Endothelial cell (in vitro differentiated cells): ENCODE measurements at regions not wholly inside any gene's neighbourhood (a gene's known extent, or its start where the extent isn't known, plus 50 kb on each side); places are given as distances from the start of the nearest gene placed in this dataset.

Experiments used
- DNase-seq: peaks from one replicate; pipeline ENCODE4 v3.0.0; 2021; ENCODE audit warnings: low spot score
- H3K27ac Mint-ChIP-seq: one replicate; pipeline ENCODE4 v1.8.0; 2021; ENCODE audit warnings: mixed read lengths, inconsistent platforms; ENCODE audit not compliant: unreplicated experiment
- H3K27me3 Mint-ChIP-seq: one replicate; pipeline ENCODE4 v1.8.0; 2021; ENCODE audit warnings: mild to moderate bottlenecking, moderate library complexity, mixed read lengths, inconsistent platforms; ENCODE audit not compliant: unreplicated experiment
- H3K36me3 Mint-ChIP-seq: one replicate; pipeline ENCODE4 v1.8.0; 2021; ENCODE audit warnings: mild to moderate bottlenecking, low read depth, mixed read lengths, inconsistent platforms; ENCODE audit not compliant: unreplicated experiment
- H3K4me1 Mint-ChIP-seq: one replicate; pipeline ENCODE4 v1.8.0; 2021; ENCODE audit warnings: mild to moderate bottlenecking, mixed read lengths, inconsistent platforms; ENCODE audit not compliant: unreplicated experiment
- H3K4me3 Mint-ChIP-seq: one replicate; pipeline ENCODE4 v1.8.0; 2021; ENCODE audit warnings: mild to moderate bottlenecking, mixed read lengths, inconsistent platforms; ENCODE audit not compliant: unreplicated experiment
- H3K9me3 Mint-ChIP-seq: one replicate; pipeline ENCODE4 v1.8.0; 2021; ENCODE audit warnings: mixed read lengths, inconsistent platforms; ENCODE audit not compliant: unreplicated experiment
- CTCF ChIP-seq: fragments of 200-600 bp; sonication (generic); IDR thresholded peaks from one replicate; pipeline ENCODE4 v1.5.0; 2021; ENCODE audit warnings: antibody characterized with exemption; ENCODE audit not compliant: unreplicated experiment

- no peak overlapping the region for H3K4me3 Mint-ChIP-seq
- H3K27me3 Mint-ChIP-seq = no peaks in the 10 kb centered on the region
- no peaks in the 10 kb centered on the region for H3K36me3 Mint-ChIP-seq
Observed at GRCh38 chr11:87942786-87943185, 232.5 kb downstream of the RAB38 start.

GRCh38 chr11:87934182-87934581, 241.1 kb downstream of the RAB38 start:
- H3K27me3 Mint-ChIP-seq = peaks cover 1% of the 10 kb centered on the region
- no peak for TF ChIP-seq CTCF
- no peaks in the 10 kb centered on the region for H3K9me3 Mint-ChIP-seq
- H3K4me1 Mint-ChIP-seq = no peaks in the 10 kb centered on the region
- no peak overlapping the region for H3K4me3 Mint-ChIP-seq
- H3K27ac Mint-ChIP-seq = no peak overlapping the region
- no peak for DNase-seq
- H3K36me3 Mint-ChIP-seq = no peaks in the 10 kb centered on the region

More at GRCh38 chr11:87942786-87943185, 232.5 kb downstream of the RAB38 start:
- TF ChIP-seq CTCF = no peak
- H3K27ac Mint-ChIP-seq = no peak overlapping the region
- no peaks in the 10 kb centered on the region for H3K4me1 Mint-ChIP-seq
- no peaks in the 10 kb centered on the region for H3K9me3 Mint-ChIP-seq
- no peak for DNase-seq

- Mint-ChIP-seq H3K9me3 (no peaks in the 10 kb centered on the region), H3K27me3 (no peaks in the 10 kb centered on the region), H3K36me3 (no peaks in the 10 kb centered on the region), H3K4me1 (no peaks in the 10 kb centered on the region), H3K27ac (no peak overlapping the region), H3K4me3 (no peak overlapping the region)
- DNase-seq = no peak
- TF ChIP-seq CTCF = no peak
Observed at GRCh38 chr11:87926250-87926970, 248.8 kb downstream of the RAB38 start.

GRCh38 chr11:87924125-87924524, 251.1 kb downstream of the RAB38 start:
- Mint-ChIP-seq H3K9me3 (no peaks in the 10 kb centered on the region), H3K4me1 (no peaks in the 10 kb centered on the region), H3K36me3 (no peaks in the 10 kb centered on the region), H3K27me3 (no peaks in the 10 kb centered on the region), H3K27ac (no peak overlapping the region), H3K4me3 (no peak overlapping the region)
- DNase-seq = no peak
- no peak for TF ChIP-seq CTCF

GRCh38 chr11:87917111-87917510, 258.1 kb downstream of the RAB38 start:
- Mint-ChIP-seq H3K4me3 (no peak overlapping the region), H3K4me1 (no peaks in the 10 kb centered on the region), H3K36me3 (no peaks in the 10 kb centered on the region), H3K27me3 (no peaks in the 10 kb centered on the region), H3K9me3 (no peaks in the 10 kb centered on the region), H3K27ac (no peak overlapping the region)
- DNase-seq = no peak
- no peak for TF ChIP-seq CTCF
